Endodermal cell (in vitro differentiated cells): ENCODE measurements at regions not wholly inside any gene's neighbourhood (a gene's known extent, or its start where the extent isn't known, plus 50 kb on each side); places are given as distances from the start of the nearest gene placed in this dataset.

Source experiments
- DNase-seq: peaks from one replicate; pipeline ENCODE4 v3.0.0-alpha.2; 2017
- H3K27ac ChIP-seq: 2 replicates; pipeline ENCODE4 v1.5.1; 2013; ENCODE audit warnings: mild to moderate bottlenecking, low read depth, low read length, moderate library complexity
- H3K27me3 ChIP-seq: 2 replicates; pipeline ENCODE4 v1.6.1; 2013; ENCODE audit warnings: mild to moderate bottlenecking, low read length, moderate library complexity; ENCODE audit not compliant: insufficient read depth, control insufficient read depth, poor library complexity, severe bottlenecking
- H3K36me3 ChIP-seq: 2 replicates; pipeline ENCODE4 v1.7.0; 2013; ENCODE audit warnings: mild to moderate bottlenecking, low read length, moderate library complexity; ENCODE audit not compliant: control insufficient read depth, insufficient read depth
- H3K4me1 ChIP-seq: one replicate; pipeline ENCODE4 v1.7.0; 2013; ENCODE audit warnings: low read length; ENCODE audit not compliant: control insufficient read depth, insufficient read depth
- H3K4me3 ChIP-seq: 2 replicates; pipeline ENCODE4 v1.5.1; 2013; ENCODE audit warnings: mild to moderate bottlenecking, low read length, moderate library complexity
- H3K9ac ChIP-seq: 2 replicates; pipeline ENCODE4 v1.6.1; 2013; ENCODE audit warnings: mild to moderate bottlenecking, low read length, moderate library complexity; ENCODE audit not compliant: poor library complexity, severe bottlenecking; ENCODE audit errors: extremely low read depth
- H3K9me3 ChIP-seq: 2 replicates; pipeline ENCODE4 v1.6.1; 2013; ENCODE audit warnings: mild to moderate bottlenecking, low read length, moderate library complexity; ENCODE audit not compliant: control insufficient read depth
- H3K27ac Mint-ChIP-seq: 2 replicates; pipeline ENCODE4 v1.8.0; 2020; ENCODE audit warnings: mixed read lengths
- H3K27me3 Mint-ChIP-seq: 2 replicates; pipeline ENCODE4 v1.8.0; 2021; ENCODE audit warnings: mild to moderate bottlenecking, mixed read lengths; ENCODE audit not compliant: insufficient read depth
- H3K36me3 Mint-ChIP-seq: 2 replicates; pipeline ENCODE4 v1.8.0; 2020; ENCODE audit warnings: low read depth, mixed read lengths
- H3K4me1 Mint-ChIP-seq: 2 replicates; pipeline ENCODE4 v1.8.0; 2020; ENCODE audit warnings: mixed read lengths
- H3K4me3 Mint-ChIP-seq: 2 replicates; pipeline ENCODE4 v1.8.0; 2020; ENCODE audit warnings: mild to moderate bottlenecking, moderate library complexity, mixed read lengths
- H3K9me3 Mint-ChIP-seq: 2 replicates; pipeline ENCODE4 v1.8.0; 2020; ENCODE audit warnings: mild to moderate bottlenecking, mixed read lengths
- WGBS, 2 experiments: methylation state at CpG; one replicate each; pipeline versions ENCODE4 v1.1.5 to v1.1.7; 2013; ENCODE audit warnings: missing lambda C conversion rate in 2 of 2, mixed read lengths in 1 of 2; ENCODE audit not compliant: insufficient coverage in 1 of 2, insufficient read length in 1 of 2; 5-methylcytosine and 5-hydroxymethylcytosine counted together
- TF ChIP-seq, protein P1 (sequence below): fragments of 200-600 bp; sonication (generic); conservative IDR thresholded peaks from 2 replicates; pipeline ENCODE4 v1.5.0; 2021; ENCODE audit warnings: antibody characterized with exemption, mild to moderate bottlenecking

DNA sequence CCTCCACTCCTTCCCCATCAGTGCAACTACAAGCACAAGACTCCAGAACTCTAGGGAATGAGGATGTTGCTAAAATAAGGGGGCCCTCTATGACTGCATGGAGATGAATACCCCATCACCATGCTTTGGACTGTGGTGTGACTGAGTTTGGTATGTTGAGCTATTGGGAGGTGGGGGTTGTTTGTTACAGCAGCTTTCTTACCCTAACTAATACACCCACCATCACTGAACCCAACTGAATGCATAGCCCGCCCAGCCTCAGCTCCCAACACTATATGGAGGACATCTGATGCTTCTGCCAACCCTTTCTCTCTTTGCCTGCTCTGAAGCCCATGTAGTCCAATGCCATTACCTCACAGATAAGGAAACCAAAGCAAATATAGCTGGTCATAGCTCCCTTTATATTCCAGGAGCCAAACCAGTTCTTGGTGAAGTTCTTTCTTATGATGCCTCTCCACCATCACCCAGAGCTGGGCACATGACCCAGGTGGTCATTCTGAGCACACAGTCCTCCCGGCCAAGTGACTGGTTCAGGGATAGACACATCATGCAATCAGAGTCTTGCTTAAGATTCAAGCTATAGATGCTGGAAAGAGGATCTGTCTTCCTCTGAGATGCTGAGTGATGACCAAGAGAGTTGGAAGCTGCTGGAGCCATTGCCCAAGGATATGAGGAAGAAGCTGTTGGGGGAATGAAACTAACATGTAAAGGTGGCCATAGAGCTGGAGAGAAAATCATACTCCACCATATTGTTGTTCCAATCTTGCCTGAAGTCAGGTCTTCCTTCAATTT, 155.6 kb upstream of the HAAO start:
- TF ChIP-seq, protein P1, sequence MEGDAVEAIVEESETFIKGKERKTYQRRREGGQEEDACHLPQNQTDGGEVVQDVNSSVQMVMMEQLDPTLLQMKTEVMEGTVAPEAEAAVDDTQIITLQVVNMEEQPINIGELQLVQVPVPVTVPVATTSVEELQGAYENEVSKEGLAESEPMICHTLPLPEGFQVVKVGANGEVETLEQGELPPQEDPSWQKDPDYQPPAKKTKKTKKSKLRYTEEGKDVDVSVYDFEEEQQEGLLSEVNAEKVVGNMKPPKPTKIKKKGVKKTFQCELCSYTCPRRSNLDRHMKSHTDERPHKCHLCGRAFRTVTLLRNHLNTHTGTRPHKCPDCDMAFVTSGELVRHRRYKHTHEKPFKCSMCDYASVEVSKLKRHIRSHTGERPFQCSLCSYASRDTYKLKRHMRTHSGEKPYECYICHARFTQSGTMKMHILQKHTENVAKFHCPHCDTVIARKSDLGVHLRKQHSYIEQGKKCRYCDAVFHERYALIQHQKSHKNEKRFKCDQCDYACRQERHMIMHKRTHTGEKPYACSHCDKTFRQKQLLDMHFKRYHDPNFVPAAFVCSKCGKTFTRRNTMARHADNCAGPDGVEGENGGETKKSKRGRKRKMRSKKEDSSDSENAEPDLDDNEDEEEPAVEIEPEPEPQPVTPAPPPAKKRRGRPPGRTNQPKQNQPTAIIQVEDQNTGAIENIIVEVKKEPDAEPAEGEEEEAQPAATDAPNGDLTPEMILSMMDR = no peak
- no peaks in the 10 kb centered on the region for H3K27me3 ChIP-seq
- no peak overlapping the region for H3K4me3 ChIP-seq
- H3K9me3 Mint-ChIP-seq = no peaks in the 10 kb centered on the region
- H3K27ac ChIP-seq = no peak overlapping the region
- 63 to 98% methylated on average over 1 to 2 of the region's 2 CpGs for WGBS, 2 experiments
- no peaks in the 10 kb centered on the region for H3K36me3 Mint-ChIP-seq
- H3K27me3 Mint-ChIP-seq = no peaks in the 10 kb centered on the region
- H3K4me1 ChIP-seq = peaks cover 13% of the 10 kb centered on the region
- H3K9me3 ChIP-seq = no peaks in the 10 kb centered on the region
- no peak overlapping the region for H3K27ac Mint-ChIP-seq
- peaks cover 13% of the 10 kb centered on the region for H3K4me1 Mint-ChIP-seq
- H3K9ac ChIP-seq = no peak overlapping the region
- no peak overlapping the region for H3K4me3 Mint-ChIP-seq
- H3K36me3 ChIP-seq = no peaks in the 10 kb centered on the region
- DNase-seq = no peak

DNA sequence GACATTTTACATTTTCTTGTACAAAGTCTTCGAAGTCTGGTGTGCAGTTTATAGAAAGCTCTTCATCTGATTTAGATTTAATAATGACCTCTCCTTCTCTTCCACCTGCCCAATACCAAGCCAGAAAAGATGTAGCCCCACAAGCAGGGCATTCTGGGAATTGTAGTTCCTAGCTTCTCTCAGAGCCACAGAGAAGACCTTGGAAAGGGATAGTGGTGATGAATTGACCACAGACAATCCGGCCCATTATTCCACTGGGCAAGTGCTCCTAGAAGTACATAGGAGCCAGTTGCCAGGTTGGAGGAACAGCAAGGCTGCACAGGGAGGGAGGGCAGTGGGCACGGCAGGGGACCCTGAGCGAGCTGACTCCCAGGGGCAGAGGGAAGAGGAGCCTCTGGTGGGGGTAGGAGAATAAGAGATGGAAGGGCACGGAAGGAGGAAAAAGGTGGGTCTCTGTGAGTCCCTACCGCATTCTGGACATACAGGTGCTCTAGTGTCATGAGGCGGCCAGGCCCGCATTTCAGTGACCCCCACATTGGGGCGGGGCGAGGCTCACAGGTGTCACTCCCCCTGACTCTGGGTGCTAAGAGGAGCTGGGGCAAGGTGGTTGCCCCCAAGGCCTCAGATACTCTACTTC, 152.5 kb upstream of the HAAO start:
- Histone ChIP-seq H3K36me3 (no peaks in the 10 kb centered on the region), H3K27me3 (no peaks in the 10 kb centered on the region), H3K4me3 (no peak overlapping the region), H3K9me3 (no peaks in the 10 kb centered on the region), H3K27ac (no peak overlapping the region), H3K4me1 (peaks cover 13% of the 10 kb centered on the region), H3K9ac (no peak overlapping the region)
- WGBS, 2 experiments = 90 to 95% methylated on average over 5 to 10 of the region's 10 CpGs
- Mint-ChIP-seq H3K27me3 (no peaks in the 10 kb centered on the region), H3K4me3 (no peak overlapping the region), H3K36me3 (no peaks in the 10 kb centered on the region), H3K27ac (no peak overlapping the region), H3K9me3 (no peaks in the 10 kb centered on the region), H3K4me1 (peaks cover 20% of the 10 kb centered on the region)
- DNase-seq = no peak
- TF ChIP-seq, protein P1 = no peak

DNA sequence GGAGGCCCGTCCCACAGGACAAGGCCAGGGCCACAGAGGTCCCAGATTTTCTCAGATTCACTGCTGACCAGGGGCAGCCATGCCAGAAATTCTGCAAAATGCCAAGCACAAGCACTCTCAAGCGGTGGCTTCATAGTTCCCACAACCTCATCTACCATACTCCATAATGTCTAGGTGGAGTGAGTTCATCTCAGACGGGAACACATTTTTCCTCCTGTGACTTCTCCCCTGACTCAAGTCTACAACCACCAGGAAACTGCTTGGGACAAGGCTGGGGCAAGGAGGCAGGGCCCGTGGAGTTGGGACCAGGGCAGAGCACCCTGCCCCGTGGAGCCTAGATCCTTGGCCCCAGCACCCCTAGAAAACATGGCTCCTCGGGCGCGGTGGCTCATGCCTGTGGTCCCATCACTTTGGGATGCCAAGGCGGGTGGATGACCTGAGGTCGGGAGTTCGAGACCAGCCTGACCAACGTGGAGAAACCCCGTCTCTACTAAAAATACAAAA, 150.7 kb upstream of the HAAO start:
- no peaks in the 10 kb centered on the region for H3K9me3 Mint-ChIP-seq
- H3K4me1 ChIP-seq = peaks cover 7% of the 10 kb centered on the region
- no peak overlapping the region for H3K4me3 ChIP-seq
- H3K4me3 Mint-ChIP-seq = no peak overlapping the region
- H3K36me3 Mint-ChIP-seq = no peaks in the 10 kb centered on the region
- H3K9me3 ChIP-seq = no peaks in the 10 kb centered on the region
- DNase-seq = no peak
- H3K4me1 Mint-ChIP-seq = peaks cover 22% of the 10 kb centered on the region
- H3K27ac Mint-ChIP-seq = no peak overlapping the region
- peaks cover under 1% of the 10 kb centered on the region for H3K27me3 Mint-ChIP-seq
- H3K27me3 ChIP-seq = no peaks in the 10 kb centered on the region
- H3K36me3 ChIP-seq = no peaks in the 10 kb centered on the region
- H3K27ac ChIP-seq = no peak overlapping the region
- TF ChIP-seq, protein P1 = no peak
- whole genome bisulfite sequencing, 2 experiments = 86 to 93% methylated on average over 10 to 13 of the region's 13 CpGs
- no peak overlapping the region for H3K9ac ChIP-seq
